ENCODE measurements at regions not wholly inside any gene's neighbourhood (a gene's known extent, or its start where the extent isn't known, plus 50 kb on each side); places are given as distances from the start of the nearest gene placed in this dataset.

- no peak for TF ChIP-seq CTCF (IDR thresholded peaks at IDR 0.05; ENCODE audit: low read depth, low read length)
- DNase-seq (ENCODE audit: low read depth in 1 of 2, low spot score in 1 of 2), result peak in 1 of 2 donors; percentile 35
- H3K4me1 ChIP-seq (ENCODE audit: low read depth), result no peaks in the 10 kb centered on the region
- H3K4me3 ChIP-seq, result no peak overlapping the region
- H3K9me3 ChIP-seq (ENCODE audit: low read depth), result no peaks in the 10 kb centered on the region
- no peak overlapping the region for H3K27ac ChIP-seq
- no peaks in the 10 kb centered on the region for H3K36me3 ChIP-seq
- H3K27me3 ChIP-seq, result no peaks in the 10 kb centered on the region
Measured at GRCh38 chr12:124629789-124630480, 62.5 kb upstream of the NCOR2 start.

GRCh38 chr12:124629117-124629516, 61.7 kb upstream of the NCOR2 start:
- H3K27me3 ChIP-seq, result no peaks in the 10 kb centered on the region
- no peak for DNase-seq (ENCODE audit: low read depth in 1 of 2, low spot score in 1 of 2)
- no peak for TF ChIP-seq CTCF (IDR thresholded peaks at IDR 0.05; ENCODE audit: low read depth, low read length)
- no peaks in the 10 kb centered on the region for H3K4me1 ChIP-seq (ENCODE audit: low read depth)
- no peak overlapping the region for H3K4me3 ChIP-seq
- H3K36me3 ChIP-seq, result no peaks in the 10 kb centered on the region
- H3K9me3 ChIP-seq (ENCODE audit: low read depth), result no peaks in the 10 kb centered on the region
- no peak overlapping the region for H3K27ac ChIP-seq

GRCh38 chr12:124627956-124628355, 60.5 kb upstream of the NCOR2 start:
- TF ChIP-seq CTCF (IDR thresholded peaks at IDR 0.05; ENCODE audit: low read depth, low read length), result no peak
- Histone ChIP-seq H3K27me3 (no peaks in the 10 kb centered on the region), H3K4me1 (ENCODE audit: low read depth) (no peaks in the 10 kb centered on the region), H3K9me3 (ENCODE audit: low read depth) (no peaks in the 10 kb centered on the region), H3K36me3 (no peaks in the 10 kb centered on the region), H3K27ac (no peak overlapping the region), H3K4me3 (no peak overlapping the region)
- no peak for DNase-seq (ENCODE audit: low read depth in 1 of 2, low spot score in 1 of 2)

- Histone ChIP-seq H3K4me1 (ENCODE audit: low read depth) (no peaks in the 10 kb centered on the region), H3K4me3 (no peak overlapping the region), H3K36me3 (no peaks in the 10 kb centered on the region), H3K9me3 (ENCODE audit: low read depth) (no peaks in the 10 kb centered on the region), H3K27me3 (no peaks in the 10 kb centered on the region), H3K27ac (no peak overlapping the region)
- peak in 1 of 2 donors; percentile 88 for DNase-seq (ENCODE audit: low read depth in 1 of 2, low spot score in 1 of 2)
- TF ChIP-seq CTCF (IDR thresholded peaks at IDR 0.05; ENCODE audit: low read depth, low read length), result no peak
Measured at GRCh38 chr12:124626971-124627411, 59.6 kb upstream of the NCOR2 start.

GRCh38 chr12:124625867-124626675, 58.7 kb upstream of the NCOR2 start:
- no peak for TF ChIP-seq CTCF (IDR thresholded peaks at IDR 0.05; ENCODE audit: low read depth, low read length)
- Histone ChIP-seq H3K27ac (no peak overlapping the region), H3K27me3 (no peaks in the 10 kb centered on the region), H3K4me1 (ENCODE audit: low read depth) (no peaks in the 10 kb centered on the region), H3K36me3 (no peaks in the 10 kb centered on the region), H3K9me3 (ENCODE audit: low read depth) (no peaks in the 10 kb centered on the region), H3K4me3 (no peak overlapping the region)
- DNase-seq (ENCODE audit: low read depth in 1 of 2, low spot score in 1 of 2), result peak in 1 of 2 donors; percentile 85

Data from cardiac muscle cell (in vitro differentiated cells and primary cell).